Osteoblast (primary cell): ENCODE measurements at regions not wholly inside any gene's neighbourhood (a gene's known extent, or its start where the extent isn't known, plus 50 kb on each side); places are given as distances from the start of the nearest gene placed in this dataset.

ENCODE experiments used
- DNase-seq: peaks from one replicate; pipeline ENCODE4 v3.0.0; 2011; ENCODE audit warnings: low spot score, mixed read lengths; ENCODE audit not compliant: insufficient read length; ENCODE audit errors: missing footprints
- H2AFZ ChIP-seq: 2 replicates; pipeline ENCODE4 v1.6.0; 2011; ENCODE audit warnings: mild to moderate bottlenecking, low read length
- H3K27ac ChIP-seq: 2 replicates; pipeline ENCODE4 v1.5.1; 2011; ENCODE audit warnings: mild to moderate bottlenecking, low read depth, low read length, moderate library complexity
- H3K27me3 ChIP-seq: 2 replicates; pipeline ENCODE4 v1.6.0; 2012; ENCODE audit warnings: mild to moderate bottlenecking, control low read depth, inconsistent platforms, low read length, moderate library complexity; ENCODE audit not compliant: insufficient read depth
- H3K36me3 ChIP-seq: 2 replicates; pipeline ENCODE4 v1.5.1; 2011; ENCODE audit warnings: mild to moderate bottlenecking, low read length, control low read depth, moderate library complexity; ENCODE audit not compliant: insufficient read depth
- H3K4me1 ChIP-seq: 2 replicates; pipeline ENCODE4 v1.5.1; 2011; ENCODE audit warnings: mild to moderate bottlenecking, low read length, control low read depth, moderate library complexity; ENCODE audit not compliant: insufficient read depth
- H3K4me2 ChIP-seq: 2 replicates; pipeline ENCODE4 v1.6.0; 2011; ENCODE audit warnings: mild to moderate bottlenecking, low read length; ENCODE audit not compliant: insufficient read depth
- H3K4me3 ChIP-seq: fragments of 200-600 bp; sonication (generic); 3 replicates; pipeline ENCODE4 v1.5.1; 2012; ENCODE audit warnings: mild to moderate bottlenecking, low read length, inconsistent platforms; ENCODE audit not compliant: insufficient read depth
- H3K79me2 ChIP-seq: 2 replicates; pipeline ENCODE4 v1.6.0; 2012; ENCODE audit warnings: mild to moderate bottlenecking, low read length, control low read depth, inconsistent platforms; ENCODE audit not compliant: insufficient read depth
- H3K9me3 ChIP-seq: 2 replicates; pipeline ENCODE4 v1.5.1; 2011; ENCODE audit warnings: low read depth, low read length, control low read depth
- H4K20me1 ChIP-seq: 2 replicates; pipeline ENCODE4 v1.6.0; 2012; ENCODE audit warnings: mild to moderate bottlenecking, low read length, control low read depth; ENCODE audit not compliant: insufficient read depth
- CTCF ChIP-seq: IDR thresholded peaks from 2 replicates; pipeline ENCODE4 v1.5.1; 2011; ENCODE audit warnings: mild to moderate bottlenecking, low read depth, low read length, moderate library complexity; ENCODE audit errors: extremely low read depth

- H3K36me3 ChIP-seq, result no peaks in the 10 kb centered on the region
- no peaks in the 10 kb centered on the region for H3K4me1 ChIP-seq
- no peak for TF ChIP-seq CTCF
- H3K79me2 ChIP-seq, result no peaks in the 10 kb centered on the region
- H3K27me3 ChIP-seq, result no peaks in the 10 kb centered on the region
- DNase-seq, result no peak
- no peak overlapping the region for H3K27ac ChIP-seq
- H3K4me3 ChIP-seq, result no peak overlapping the region
- no peaks in the 10 kb centered on the region for H3K9me3 ChIP-seq
- H2AFZ ChIP-seq, result no peak overlapping the region
- no peaks in the 10 kb centered on the region for H4K20me1 ChIP-seq
- H3K4me2 ChIP-seq, result no peak overlapping the region
These were observed 85.0 kb upstream of the HCRTR2 start for GRCh38 chr6:55089325-55089724.

- DNase-seq, result no peak
- Histone ChIP-seq H4K20me1 (no peaks in the 10 kb centered on the region), H3K79me2 (no peaks in the 10 kb centered on the region), H3K27me3 (no peaks in the 10 kb centered on the region), H2AFZ (no peak overlapping the region), H3K4me2 (no peak overlapping the region), H3K4me3 (no peak overlapping the region), H3K27ac (no peak overlapping the region), H3K4me1 (no peaks in the 10 kb centered on the region), H3K9me3 (no peaks in the 10 kb centered on the region), H3K36me3 (no peaks in the 10 kb centered on the region)
- TF ChIP-seq CTCF, result no peak
These were observed 73.6 kb upstream of the HCRTR2 start for GRCh38 chr6:55100686-55101085.

GRCh38 chr6:55101157-55101556, 73.2 kb upstream of the HCRTR2 start:
- no peaks in the 10 kb centered on the region for H4K20me1 ChIP-seq
- H3K79me2 ChIP-seq, result no peaks in the 10 kb centered on the region
- H3K4me3 ChIP-seq, result no peak overlapping the region
- no peaks in the 10 kb centered on the region for H3K27me3 ChIP-seq
- no peaks in the 10 kb centered on the region for H3K36me3 ChIP-seq
- H3K27ac ChIP-seq, result no peak overlapping the region
- no peak overlapping the region for H3K4me2 ChIP-seq
- TF ChIP-seq CTCF, result no peak
- DNase-seq, result no peak
- no peak overlapping the region for H2AFZ ChIP-seq
- no peaks in the 10 kb centered on the region for H3K9me3 ChIP-seq
- H3K4me1 ChIP-seq, result no peaks in the 10 kb centered on the region

- no peaks in the 10 kb centered on the region for H4K20me1 ChIP-seq
- TF ChIP-seq CTCF, result no peak
- no peak overlapping the region for H3K27ac ChIP-seq
- H3K4me2 ChIP-seq, result no peak overlapping the region
- no peaks in the 10 kb centered on the region for H3K79me2 ChIP-seq
- H3K36me3 ChIP-seq, result no peaks in the 10 kb centered on the region
- no peaks in the 10 kb centered on the region for H3K27me3 ChIP-seq
- no peak for DNase-seq
- H3K4me1 ChIP-seq, result no peaks in the 10 kb centered on the region
- H3K4me3 ChIP-seq, result no peak overlapping the region
- H2AFZ ChIP-seq, result no peak overlapping the region
- H3K9me3 ChIP-seq, result no peaks in the 10 kb centered on the region
These were observed 65.9 kb upstream of the HCRTR2 start for GRCh38 chr6:55108134-55109130.
